GM12801 (cell line): ENCODE measurements at regions not wholly inside any gene's neighbourhood (a gene's known extent, or its start where the extent isn't known, plus 50 kb on each side); places are given as distances from the start of the nearest gene placed in this dataset.

Experiments
- CTCF ChIP-seq: IDR thresholded peaks from one replicate; pipeline ENCODE4 v1.5.1; 2011; ENCODE audit warnings: control low read depth; ENCODE audit not compliant: insufficient read length; ENCODE audit errors: extremely low read depth

GRCh38 chr6:134523051-134523450 is 205.1 kb upstream of the SGK1 start:
- TF ChIP-seq CTCF: no peak

GRCh38 chr6:134521116-134521501 is 203.2 kb upstream of the SGK1 start:
- TF ChIP-seq CTCF: no peak

GRCh38 chr6:134520181-134521115 is 202.5 kb upstream of the SGK1 start:
- no peak for TF ChIP-seq CTCF

GRCh38 chr6:134519465-134519864 is 201.6 kb upstream of the SGK1 start:
- no peak for TF ChIP-seq CTCF

- no peak for TF ChIP-seq CTCF
Measured at GRCh38 chr6:134517868-134518267, 200.0 kb upstream of the SGK1 start.

- TF ChIP-seq CTCF: no peak
Measured at GRCh38 chr6:134517145-134517658, 199.3 kb upstream of the SGK1 start.

- no peak for TF ChIP-seq CTCF
Measured at GRCh38 chr6:134516582-134516981, 198.7 kb upstream of the SGK1 start.
